MM.1S (cell line): ENCODE measurements at regions not wholly inside any gene's neighbourhood (a gene's known extent, or its start where the extent isn't known, plus 50 kb on each side); places are given as distances from the start of the nearest gene placed in this dataset.
"Not testable (repeated sequence)": the region's sequence is repeated elsewhere in the genome, so short reads cannot be mapped to it uniquely, and the experiment has no call there.

ENCODE experiments used
- EZH2 ChIP-seq: fragments of 300-600 bp; sonication (generic); optimal IDR thresholded peaks from 2 replicates; pipeline ENCODE3; 2017; ENCODE audit warnings: low read depth, mild to moderate bottlenecking, antibody characterized with exemption, low read length, mixed read lengths
- EZH2phosphoT487 ChIP-seq: fragments of 300-600 bp; sonication (generic); IDR thresholded peaks from 2 replicates; pipeline ENCODE4 v1.6.1; 2018; ENCODE audit warnings: antibody characterized with exemption, low read length
- TF ChIP-seq, protein P1 (sequence below): fragments of 300-600 bp; sonication (generic); IDR thresholded peaks from 2 replicates; pipeline ENCODE4 v1.5.1; 2016; ENCODE audit warnings: antibody characterized with exemption, low read length, mixed read lengths

DNA sequence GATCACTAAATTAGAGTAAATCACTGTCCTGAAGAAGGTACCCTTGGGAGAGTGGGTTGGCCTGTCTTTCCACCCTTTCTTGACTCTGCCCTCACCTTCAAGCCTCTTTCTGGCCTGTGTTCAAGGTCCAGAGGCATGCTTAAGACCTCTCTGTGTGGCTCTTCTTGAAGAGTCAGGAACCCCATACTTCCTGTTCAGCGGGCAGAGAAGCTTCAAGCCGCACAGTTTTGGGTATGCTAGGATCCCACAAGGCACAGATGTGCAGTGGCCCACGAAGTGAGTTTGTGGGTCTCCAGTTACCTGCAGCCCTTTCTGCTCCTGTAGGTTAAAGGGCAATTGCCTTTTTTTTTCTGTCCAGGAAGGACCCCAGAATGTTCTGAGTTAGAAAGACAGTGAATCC, 185.4 kb downstream of the FAM72C start:
- TF ChIP-seq, protein P1, sequence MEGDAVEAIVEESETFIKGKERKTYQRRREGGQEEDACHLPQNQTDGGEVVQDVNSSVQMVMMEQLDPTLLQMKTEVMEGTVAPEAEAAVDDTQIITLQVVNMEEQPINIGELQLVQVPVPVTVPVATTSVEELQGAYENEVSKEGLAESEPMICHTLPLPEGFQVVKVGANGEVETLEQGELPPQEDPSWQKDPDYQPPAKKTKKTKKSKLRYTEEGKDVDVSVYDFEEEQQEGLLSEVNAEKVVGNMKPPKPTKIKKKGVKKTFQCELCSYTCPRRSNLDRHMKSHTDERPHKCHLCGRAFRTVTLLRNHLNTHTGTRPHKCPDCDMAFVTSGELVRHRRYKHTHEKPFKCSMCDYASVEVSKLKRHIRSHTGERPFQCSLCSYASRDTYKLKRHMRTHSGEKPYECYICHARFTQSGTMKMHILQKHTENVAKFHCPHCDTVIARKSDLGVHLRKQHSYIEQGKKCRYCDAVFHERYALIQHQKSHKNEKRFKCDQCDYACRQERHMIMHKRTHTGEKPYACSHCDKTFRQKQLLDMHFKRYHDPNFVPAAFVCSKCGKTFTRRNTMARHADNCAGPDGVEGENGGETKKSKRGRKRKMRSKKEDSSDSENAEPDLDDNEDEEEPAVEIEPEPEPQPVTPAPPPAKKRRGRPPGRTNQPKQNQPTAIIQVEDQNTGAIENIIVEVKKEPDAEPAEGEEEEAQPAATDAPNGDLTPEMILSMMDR: not testable (repeated sequence)
- not testable (repeated sequence) for TF ChIP-seq EZH2, EZH2phosphoT487
